Panc1 (cell line): ENCODE measurements at regions not wholly inside any gene's neighbourhood (a gene's known extent, or its start where the extent isn't known, plus 50 kb on each side); places are given as distances from the start of the nearest gene placed in this dataset.

Experiments used
- ATAC-seq: fragments of 200-7000 bp; cut with Tn5 transposase; 2 replicates; pipeline ENCODE4 v1.9.1; 2020; ENCODE audit warnings: mild to moderate bottlenecking, moderate library complexity
- BruUV-seq: library from RNA; stranded (reverse); fragments of 400-500 nt; replicated peaks from 2 replicates; lab custom pipeline; 2021; lab: Mats Ljungman, UMichigan
- CTCF ChIA-PET: fragments of 300-600 bp; sonication (Branson Sonifier 250); formaldehyde crosslinking; loops from one replicate; lab custom pipeline; 2022; ENCODE audit warnings: antibody characterized with exemption; lab: Charles Lee
- POLR2A ChIA-PET: fragments of 300-600 bp; sonication (Branson Sonifier 250); formaldehyde crosslinking; loops from one replicate; lab custom pipeline; 2022; ENCODE audit warnings: antibody characterized with exemption; lab: Charles Lee
- DNase-seq: peaks from one replicate; pipeline ENCODE4 v3.0.0-alpha.2; 2010; ENCODE audit warnings: low read depth, low spot score
- H3K27ac ChIP-seq: 2 replicates; pipeline ENCODE4 v1.5.1; 2011; ENCODE audit warnings: mild to moderate bottlenecking, low read length, inconsistent platforms
- H3K27me3 ChIP-seq: fragments of 200-500 bp; sonication (Bioruptor generic); 2 replicates; pipeline ENCODE4 v1.6.0; 2014; ENCODE audit warnings: low read length, inconsistent platforms; ENCODE audit not compliant: control insufficient read depth, insufficient read depth
- H3K36me3 ChIP-seq: fragments of 200-500 bp; sonication (Bioruptor generic); 2 replicates; pipeline ENCODE4 v1.5.1; 2014; ENCODE audit warnings: inconsistent platforms, mild to moderate bottlenecking, low read length, moderate library complexity; ENCODE audit not compliant: control insufficient read depth, insufficient read depth
- H3K4me1 ChIP-seq: 2 replicates; pipeline ENCODE4 v1.5.1; 2011; ENCODE audit warnings: inconsistent platforms, mild to moderate bottlenecking, low read length, moderate library complexity; ENCODE audit not compliant: control insufficient read depth, insufficient read depth
- H3K4me3 ChIP-seq, 2 experiments: 2 replicates each; pipeline ENCODE4 v1.5.1; 2011 to 2012; ENCODE audit warnings: low read depth in 2 of 2, low read length in 2 of 2, mild to moderate bottlenecking in 2 of 2, inconsistent platforms in 1 of 2, moderate library complexity in 1 of 2
- H3K9me3 ChIP-seq: fragments of 200-500 bp; sonication (Bioruptor generic); 2 replicates; pipeline ENCODE4 v1.5.1; 2014; ENCODE audit warnings: low read depth, mild to moderate bottlenecking, inconsistent platforms, low read length, moderate library complexity; ENCODE audit not compliant: control insufficient read depth, insufficient read depth
- POLR2AphosphoS5 ChIP-seq: IDR thresholded peaks from 2 replicates; pipeline ENCODE4 v1.6.1; 2012; ENCODE audit warnings: mild to moderate bottlenecking, low read depth, low read length, moderate library complexity
- REST ChIP-seq, 2 experiments: IDR thresholded peaks; 2 replicates each; pipeline ENCODE4 v1.6.1; 2011 to 2012; ENCODE audit warnings: low read depth in 2 of 2, control low read depth in 1 of 2, low read length in 1 of 2, mild to moderate bottlenecking in 1 of 2, moderate library complexity in 1 of 2; ENCODE audit not compliant: insufficient read depth in 1 of 2
- SIN3A ChIP-seq: IDR thresholded peaks from 2 replicates; pipeline ENCODE4 v1.6.1; 2012; ENCODE audit warnings: low read depth, mild to moderate bottlenecking, low read length, moderate library complexity, borderline replicate concordance; ENCODE audit not compliant: insufficient read depth
- TCF7L2 ChIP-seq: IDR thresholded peaks from 2 replicates; pipeline ENCODE4 v1.6.1; 2011; ENCODE audit warnings: mild to moderate bottlenecking, low read depth, low read length, inconsistent platforms
- in situ Hi-C: cut with HindIII; loops from 2 replicates; pipeline ENCODE4 v1.10.0; 2016; ENCODE audit warnings: low sequenced_read_pairs, low pct_unique_long_range_greater_than_20kb
- intact Hi-C: fragments of 100-400 bp; cut with micrococcal nuclease; formaldehyde crosslinking; loops from one replicate; pipeline ENCODE4 v1.10.0; 2022; ENCODE audit not compliant: unreplicated experiment
- TF ChIP-seq, protein P1 (sequence below): fragments of 450-650 bp; IDR thresholded peaks from 2 replicates; pipeline ENCODE4 v1.5.1; 2017; ENCODE audit warnings: mild to moderate bottlenecking

DNA sequence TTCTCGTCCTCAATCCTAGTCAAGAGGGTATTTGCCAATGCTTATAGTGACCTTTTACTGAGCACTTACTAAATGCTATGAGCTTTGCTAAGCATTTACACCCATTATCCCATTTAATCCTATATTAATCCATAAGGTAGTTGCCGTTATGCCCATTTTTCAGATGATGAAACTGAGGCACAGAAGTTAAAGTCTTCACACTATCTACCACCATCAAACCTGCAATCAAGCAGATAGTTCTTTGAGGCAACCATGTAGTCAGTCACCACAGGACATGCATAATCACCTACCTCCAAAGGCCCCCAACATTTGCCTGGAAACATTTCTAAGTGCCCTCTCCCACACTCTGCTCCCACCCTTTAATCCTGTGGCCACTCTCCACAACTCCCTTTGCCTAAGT is 149.6 kb downstream of the LY86 start:
- in situ Hi-C loops = no loop called here
- intact Hi-C loops = no loop called here
- POLR2A ChIA-PET = no interaction called here

DNA sequence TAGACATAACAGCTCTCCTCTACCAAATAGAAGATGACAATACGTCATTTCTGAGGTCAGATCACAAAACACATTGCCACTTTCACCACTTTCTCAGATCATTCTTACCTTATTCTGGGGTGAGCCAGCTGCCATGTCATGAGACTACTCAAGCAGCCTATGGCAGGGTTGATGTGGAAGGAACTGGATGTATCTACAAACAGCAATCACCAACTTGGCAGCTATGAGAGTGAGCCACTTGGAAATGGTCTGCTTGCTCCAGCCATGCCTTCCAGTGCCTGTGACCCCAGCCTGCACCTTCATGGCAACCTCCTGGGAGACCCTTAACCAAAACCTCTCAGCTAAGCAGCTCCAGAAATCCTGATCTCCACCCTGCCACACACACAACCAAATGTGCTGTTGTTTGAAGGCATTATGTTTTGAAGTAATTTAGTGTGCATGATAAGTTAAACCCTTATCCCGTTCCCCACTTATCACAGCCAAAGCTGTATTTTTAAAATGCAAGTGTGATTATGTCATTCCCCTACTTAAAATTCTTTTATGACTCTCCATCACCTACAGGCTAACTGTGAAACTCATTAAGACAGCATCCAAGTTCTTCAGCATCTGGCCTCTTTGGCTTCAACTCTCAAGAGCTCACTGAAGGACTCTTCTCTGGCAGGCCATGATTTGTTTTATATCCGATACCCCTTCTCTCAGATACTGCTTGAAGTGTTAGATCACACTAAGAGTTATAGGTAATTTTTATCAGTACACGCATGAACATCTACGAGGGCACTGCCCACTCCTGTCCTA is 150.6 kb downstream of the LY86 start:
- no peak for DNase-seq
- in situ Hi-C loops (no loop called here), intact Hi-C loops (no loop called here)
- Histone ChIP-seq H3K4me1 (no peaks in the 10 kb centered on the region), H3K27ac (no peak overlapping the region), H3K9me3 (no peaks in the 10 kb centered on the region), H3K4me3 (no peak overlapping the region), H3K36me3 (no peaks in the 10 kb centered on the region), H3K27me3 (no peaks in the 10 kb centered on the region)
- TF ChIP-seq POLR2AphosphoS5 (no peak), SIN3A (no peak), REST (IDR thresholded peaks at IDR 0.05; ENCODE audit: insufficient read depth in 1 of 2, low read depth in 2 of 2, low read length in 1 of 2) (no peak), TCF7L2 (no peak)
- TF ChIP-seq, protein P1, sequence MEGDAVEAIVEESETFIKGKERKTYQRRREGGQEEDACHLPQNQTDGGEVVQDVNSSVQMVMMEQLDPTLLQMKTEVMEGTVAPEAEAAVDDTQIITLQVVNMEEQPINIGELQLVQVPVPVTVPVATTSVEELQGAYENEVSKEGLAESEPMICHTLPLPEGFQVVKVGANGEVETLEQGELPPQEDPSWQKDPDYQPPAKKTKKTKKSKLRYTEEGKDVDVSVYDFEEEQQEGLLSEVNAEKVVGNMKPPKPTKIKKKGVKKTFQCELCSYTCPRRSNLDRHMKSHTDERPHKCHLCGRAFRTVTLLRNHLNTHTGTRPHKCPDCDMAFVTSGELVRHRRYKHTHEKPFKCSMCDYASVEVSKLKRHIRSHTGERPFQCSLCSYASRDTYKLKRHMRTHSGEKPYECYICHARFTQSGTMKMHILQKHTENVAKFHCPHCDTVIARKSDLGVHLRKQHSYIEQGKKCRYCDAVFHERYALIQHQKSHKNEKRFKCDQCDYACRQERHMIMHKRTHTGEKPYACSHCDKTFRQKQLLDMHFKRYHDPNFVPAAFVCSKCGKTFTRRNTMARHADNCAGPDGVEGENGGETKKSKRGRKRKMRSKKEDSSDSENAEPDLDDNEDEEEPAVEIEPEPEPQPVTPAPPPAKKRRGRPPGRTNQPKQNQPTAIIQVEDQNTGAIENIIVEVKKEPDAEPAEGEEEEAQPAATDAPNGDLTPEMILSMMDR = no peak
- ChIA-PET POLR2A (no interaction called here), CTCF (no interaction called here)
- no TSS peak for BruUV-seq
- ATAC-seq = no peak

More for the DNA sequence above, 149.6 kb downstream of the LY86 start:
- ATAC-seq (no peak), DNase-seq (no peak)
- CTCF ChIA-PET = no interaction called here
- TF ChIP-seq, protein P1 = no peak
- no peak for TF ChIP-seq SIN3A
- TF ChIP-seq TCF7L2 = no peak
- H3K27ac ChIP-seq = no peak overlapping the region
- no peak overlapping the region for H3K4me3 ChIP-seq
- no peaks in the 10 kb centered on the region for H3K27me3 ChIP-seq
- H3K4me1 ChIP-seq = no peaks in the 10 kb centered on the region
- BruUV-seq = no TSS peak
- H3K36me3 ChIP-seq = no peaks in the 10 kb centered on the region
- H3K9me3 ChIP-seq = no peaks in the 10 kb centered on the region
